Tibial nerve (tissue), 4 donors: ENCODE measurements at regions not wholly inside any gene's neighbourhood (a gene's known extent, or its start where the extent isn't known, plus 50 kb on each side); places are given as distances from the start of the nearest gene placed in this dataset.

Experiments used
- DNase-seq, 2 donors: peaks; one replicate each; pipeline ENCODE4 v3.0.0-alpha.2; 2019; ENCODE audit warnings: low spot score in 2 of 2
- H3K27ac ChIP-seq, 4 donors: fragments of 200-600 bp; sonication (generic) in 3 of 4; one replicate each; pipeline ENCODE4 v1.5.1; 2017 to 2019; ENCODE audit warnings: mild to moderate bottlenecking in 1 of 4
- H3K27me3 ChIP-seq, 2 donors: fragments of 200-600 bp; sonication (generic) in 1 of 2; one replicate each; pipeline versions ENCODE4 v1.5.1 to v1.6.0; 2017 to 2019
- H3K36me3 ChIP-seq, 3 donors: fragments of 200-600 bp; sonication (generic); one replicate each; pipeline ENCODE4 v1.5.1; 2018 to 2019
- H3K4me1 ChIP-seq, 4 donors: fragments of 200-600 bp; sonication (generic) in 3 of 4; one replicate each; pipeline ENCODE4 v1.5.1; 2017 to 2019
- H3K4me3 ChIP-seq, 4 donors: fragments of 200-600 bp; sonication (generic) in 3 of 4; one replicate each; pipeline ENCODE4 v1.5.1; 2017 to 2019; ENCODE audit warnings: mild to moderate bottlenecking in 1 of 4, moderate library complexity in 1 of 4
- H3K9me3 ChIP-seq, 4 donors: fragments of 200-600 bp; sonication (generic) in 3 of 4; one replicate each; pipeline ENCODE4 v1.5.1; 2017 to 2019
- CTCF ChIP-seq, 5 experiments: fragments of 200-600 bp in 3 of 5; fragments of 450-650 bp in 2 of 5; sonication (generic) in 3 of 5; IDR thresholded peaks; one replicate each; pipeline ENCODE4 v1.5.1; 2016 to 2019; ENCODE audit warnings: antibody characterized with exemption in 5 of 5, mild to moderate bottlenecking in 3 of 5, moderate library complexity in 2 of 5
- EP300 ChIP-seq, 2 donors: sonication (generic); formaldehyde crosslinking; IDR thresholded peaks; one replicate each; pipeline ENCODE4 v1.6.1; 2017; ENCODE audit warnings: antibody characterized with exemption in 2 of 2, mild to moderate bottlenecking in 1 of 2
- POLR2A ChIP-seq, 2 donors: fragments of 450-650 bp; IDR thresholded peaks; one replicate each; pipeline ENCODE4 v1.6.1; 2017; ENCODE audit warnings: antibody characterized with exemption in 2 of 2, mild to moderate bottlenecking in 2 of 2, moderate library complexity in 2 of 2
- WGBS, 2 donors: methylation state at CpG; one replicate each; pipeline ENCODE4 v1.1.5; 2018; 5-methylcytosine and 5-hydroxymethylcytosine counted together

- no peaks in the 10 kb centered on the region for H3K4me1 ChIP-seq
- 70 to 71% methylated on average over 4 of the region's 4 CpGs for WGBS, 2 donors
- TF ChIP-seq POLR2A (IDR thresholded peaks at IDR 0.05) = no peak
- no peak for TF ChIP-seq EP300 (IDR thresholded peaks at IDR 0.05)
- no peak for TF ChIP-seq CTCF (IDR thresholded peaks at IDR 0.05)
- H3K9me3 ChIP-seq = no peaks in the 10 kb centered on the region
- no peaks in the 10 kb centered on the region for H3K27me3 ChIP-seq
- no peak for DNase-seq
- no peak overlapping the region for H3K27ac ChIP-seq
- H3K36me3 ChIP-seq = no peaks in the 10 kb centered on the region
- no peak overlapping the region for H3K4me3 ChIP-seq
Measured at GRCh38 chr12:3973973-3974644, 100.9 kb upstream of the PARP11 start.

- H3K4me3 ChIP-seq = no peak overlapping the region
- 83 to 85% methylated on average over 14 of the region's 14 CpGs for WGBS, 2 donors
- no peak for TF ChIP-seq CTCF (IDR thresholded peaks at IDR 0.05)
- H3K27ac ChIP-seq = no peak overlapping the region
- no peaks in the 10 kb centered on the region for H3K27me3 ChIP-seq
- no peaks in the 10 kb centered on the region for H3K9me3 ChIP-seq
- no peaks in the 10 kb centered on the region for H3K36me3 ChIP-seq
- no peaks in the 10 kb centered on the region for H3K4me1 ChIP-seq
- DNase-seq = no peak
Measured at GRCh38 chr12:3973269-3973884, 100.2 kb upstream of the PARP11 start.

DNA sequence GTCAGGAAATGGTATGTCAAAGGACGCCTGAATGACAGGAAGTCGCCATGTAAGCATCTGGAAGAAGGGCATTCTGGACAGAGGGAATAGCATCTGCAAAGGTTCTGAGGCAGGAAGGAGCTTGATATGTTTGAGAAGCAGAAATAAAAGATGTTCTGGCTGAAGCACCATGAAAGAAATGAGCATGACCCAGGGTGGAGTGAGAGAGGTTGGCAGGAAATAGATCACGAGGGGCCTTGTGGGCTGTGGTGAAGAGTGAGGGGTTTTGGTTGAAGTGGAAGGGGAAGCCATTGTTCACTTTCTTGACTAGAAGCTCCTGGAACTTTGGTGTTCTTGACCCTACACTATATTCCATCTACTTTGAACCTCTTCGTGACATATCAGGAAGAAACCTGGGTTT, 99.4 kb upstream of the PARP11 start:
- TF ChIP-seq EP300 (IDR thresholded peaks at IDR 0.05) = no peak
- TF ChIP-seq POLR2A (IDR thresholded peaks at IDR 0.05) = no peak
- no peak for TF ChIP-seq CTCF (IDR thresholded peaks at IDR 0.05)
- WGBS, 2 donors = 76 to 79% methylated on average over 4 of the region's 4 CpGs
- H3K4me1 ChIP-seq = no peaks in the 10 kb centered on the region
- no peaks in the 10 kb centered on the region for H3K9me3 ChIP-seq
- no peaks in the 10 kb centered on the region for H3K36me3 ChIP-seq
- H3K4me3 ChIP-seq = no peak overlapping the region
- no peak for DNase-seq
- H3K27me3 ChIP-seq = no peaks in the 10 kb centered on the region
- no peak overlapping the region for H3K27ac ChIP-seq

- Histone ChIP-seq H3K4me3 (no peak overlapping the region), H3K27me3 (no peaks in the 10 kb centered on the region), H3K36me3 (no peaks in the 10 kb centered on the region), H3K27ac (no peak overlapping the region), H3K9me3 (no peaks in the 10 kb centered on the region), H3K4me1 (no peaks in the 10 kb centered on the region)
- no peak for TF ChIP-seq CTCF (IDR thresholded peaks at IDR 0.05)
- WGBS, 2 donors = 89 to 94% methylated on average over 4 of the region's 4 CpGs
- DNase-seq = no peak
Measured at GRCh38 chr12:3968523-3968922, 95.3 kb upstream of the PARP11 start.

DNA sequence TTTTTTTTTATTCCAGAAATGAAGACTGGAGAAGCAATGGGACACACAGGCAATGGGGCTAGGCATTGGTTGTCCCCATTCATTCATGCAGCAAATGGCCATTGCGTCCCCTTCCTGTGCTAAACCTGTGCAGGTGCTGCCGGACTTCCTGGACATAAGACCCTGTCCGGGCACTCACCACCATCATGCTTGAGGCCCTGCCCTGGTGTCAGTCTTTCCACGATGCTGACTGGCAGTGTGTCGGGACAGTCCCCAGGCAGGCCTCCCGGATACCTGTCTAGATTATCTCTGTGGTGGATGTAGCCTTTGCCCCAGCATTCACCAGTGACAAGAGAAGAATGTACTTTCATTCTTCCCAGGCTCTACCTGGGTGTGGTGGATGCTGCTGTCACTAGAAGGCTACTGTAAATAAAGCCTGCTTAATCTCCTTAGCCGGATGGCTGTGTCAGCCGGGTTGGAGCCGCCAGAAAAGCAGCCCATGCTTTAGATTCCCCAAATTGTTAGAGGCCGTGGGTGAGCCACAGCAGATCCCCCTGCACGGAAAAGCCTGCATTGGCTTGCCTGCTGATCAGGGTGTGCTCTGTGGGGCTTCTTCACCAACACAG, 94.5 kb upstream of the PARP11 start:
- no peak for DNase-seq
- Histone ChIP-seq H3K9me3 (no peaks in the 10 kb centered on the region), H3K4me3 (no peak overlapping the region), H3K4me1 (no peaks in the 10 kb centered on the region), H3K36me3 (no peaks in the 10 kb centered on the region), H3K27me3 (no peaks in the 10 kb centered on the region), H3K27ac (no peak overlapping the region)
- WGBS, 2 donors = 56 to 67% methylated on average over 11 of the region's 11 CpGs
- no peak for TF ChIP-seq EP300 (IDR thresholded peaks at IDR 0.05)
- no peak for TF ChIP-seq CTCF (IDR thresholded peaks at IDR 0.05)
- TF ChIP-seq POLR2A (IDR thresholded peaks at IDR 0.05) = no peak
